Common myeloid progenitor, CD34-positive (primary cell): ENCODE measurements at regions not wholly inside any gene's neighbourhood (a gene's known extent, or its start where the extent isn't known, plus 50 kb on each side); places are given as distances from the start of the nearest gene placed in this dataset.

ENCODE experiments used
- CTCF ChIA-PET: fragments of 350-600 bp; sonication (Branson Sonifier 250); formaldehyde crosslinking; loops from one replicate; lab custom pipeline; 2021; ENCODE audit warnings: antibody characterized with exemption; lab: Charles Lee
- POLR2A ChIA-PET: fragments of 350-600 bp; sonication (Branson Sonifier 250); formaldehyde crosslinking; loops from one replicate; lab custom pipeline; 2021; ENCODE audit warnings: antibody characterized with exemption; lab: Charles Lee
- DNase-seq, 3 donors: peaks; one replicate each; pipeline versions ENCODE4 v3.0.0 to v3.0.0-alpha.2; 2013
- H3K27ac ChIP-seq, 2 experiments: 1 replicate in 1 of 2; 2 replicates in 1 of 2; pipeline ENCODE4 v1.7.0; 2013; ENCODE audit warnings: inconsistent platforms in 2 of 2, low read length in 2 of 2, mild to moderate bottlenecking in 2 of 2, low read depth in 1 of 2, moderate library complexity in 1 of 2; ENCODE audit not compliant: severe bottlenecking in 2 of 2, insufficient read depth in 1 of 2, poor library complexity in 1 of 2
- H3K27me3 ChIP-seq, 5 experiments: replicated peaks in 2 of 5; 1 replicate in 3 of 5; 2 replicates in 2 of 5; pipeline versions ENCODE4 v1.6.1 to v1.7.0; 2013; ENCODE audit warnings: low read length in 4 of 5, mild to moderate bottlenecking in 2 of 5, moderate library complexity in 2 of 5, inconsistent platforms in 1 of 5; ENCODE audit not compliant: insufficient read depth in 5 of 5, control insufficient read depth in 4 of 5
- H3K36me3 ChIP-seq, 4 experiments: 1 replicate in 2 of 4; 2 replicates in 2 of 4; pipeline versions ENCODE4 v1.6.1 to v1.7.0; 2013; ENCODE audit warnings: low read length in 3 of 4, control low read depth in 1 of 4, mild to moderate bottlenecking in 1 of 4; ENCODE audit not compliant: control insufficient read depth in 4 of 4, insufficient read depth in 4 of 4
- H3K4me1 ChIP-seq, 4 experiments: 1 replicate in 3 of 4; 2 replicates in 1 of 4; pipeline versions ENCODE4 v1.6.1 to v1.7.1; 2013; ENCODE audit warnings: low read length in 3 of 4, mild to moderate bottlenecking in 3 of 4, control low read depth in 1 of 4, inconsistent platforms in 1 of 4, moderate library complexity in 1 of 4; ENCODE audit not compliant: control insufficient read depth in 4 of 4, insufficient read depth in 4 of 4; ENCODE audit errors: control extremely low read depth in 1 of 4
- H3K4me3 ChIP-seq, 7 experiments: 1 replicate in 4 of 7; 2 replicates in 3 of 7; pipeline versions ENCODE4 v1.5.1 to v1.7.0; 2013; ENCODE audit warnings: mild to moderate bottlenecking in 7 of 7, low read length in 6 of 7, moderate library complexity in 6 of 7, inconsistent platforms in 2 of 7, low read depth in 2 of 7, control low read depth in 1 of 7; ENCODE audit not compliant: insufficient read depth in 4 of 7, control insufficient read depth in 1 of 7; ENCODE audit errors: extremely low read depth in 1 of 7
- H3K9me3 ChIP-seq, 5 experiments: 1 replicate in 4 of 5; 2 replicates in 1 of 5; pipeline versions ENCODE4 v1.6.1 to v1.7.1; 2013; ENCODE audit warnings: low read length in 4 of 5, mild to moderate bottlenecking in 2 of 5, inconsistent platforms in 1 of 5, low read depth in 1 of 5, moderate library complexity in 1 of 5; ENCODE audit not compliant: control insufficient read depth in 4 of 5, insufficient read depth in 2 of 5; ENCODE audit errors: control extremely low read depth in 1 of 5
- WGBS: methylation state at CpG from one replicate; pipeline ENCODE4 v1.1.5; 2013; ENCODE audit not compliant: insufficient coverage; 5-methylcytosine and 5-hydroxymethylcytosine counted together

GRCh38 chr12:73798523-73798922 lies 739.1 kb upstream of the ATXN7L3B start:
- H3K9me3 ChIP-seq = peaks cover 1 to 15% (median 6%) of the 10 kb centered on the region in 5 experiments
- H3K27ac ChIP-seq = no peak overlapping the region
- no peak overlapping the region for H3K4me3 ChIP-seq
- no peaks in the 10 kb centered on the region for H3K27me3 ChIP-seq
- ChIA-PET POLR2A (no interaction called here), CTCF (no interaction called here)
- no peak for DNase-seq
- no peaks in the 10 kb centered on the region for H3K36me3 ChIP-seq
- no peaks in the 10 kb centered on the region for H3K4me1 ChIP-seq

- POLR2A ChIA-PET = no interaction called here
- Histone ChIP-seq H3K4me3 (no peak overlapping the region), H3K27me3 (no peaks in the 10 kb centered on the region), H3K9me3 (no peaks in the 10 kb centered on the region), H3K36me3 (no peaks in the 10 kb centered on the region), H3K27ac (no peak overlapping the region), H3K4me1 (no peaks in the 10 kb centered on the region)
- CTCF ChIA-PET = no interaction called here
- no CpG with 5 or more reads among the region's 4 CpGs for WGBS
- DNase-seq = no peak
Observed at GRCh38 chr12:73815072-73815645, 722.5 kb upstream of the ATXN7L3B start.

- DNase-seq = no peak
- no CpG with 5 or more reads among the region's 2 CpGs for WGBS
- CTCF ChIA-PET = no interaction called here
- Histone ChIP-seq H3K27ac (no peak overlapping the region), H3K27me3 (no peaks in the 10 kb centered on the region), H3K4me1 (no peaks in the 10 kb centered on the region), H3K4me3 (no peak overlapping the region), H3K36me3 (no peaks in the 10 kb centered on the region), H3K9me3 (peaks cover 0 to 6% (median 0%) of the 10 kb centered on the region in 5 experiments)
- POLR2A ChIA-PET = no interaction called here
Observed at GRCh38 chr12:73817161-73817560, 720.5 kb upstream of the ATXN7L3B start.

GRCh38 chr12:73833746-73834145 lies 703.9 kb upstream of the ATXN7L3B start:
- no peaks in the 10 kb centered on the region for H3K36me3 ChIP-seq
- no peak for DNase-seq
- no peaks in the 10 kb centered on the region for H3K4me1 ChIP-seq
- ChIA-PET POLR2A (no interaction called here), CTCF (no interaction called here)
- peaks cover 0 to 3% (median 0%) of the 10 kb centered on the region in 5 experiments for H3K9me3 ChIP-seq
- no peak overlapping the region for H3K4me3 ChIP-seq
- H3K27ac ChIP-seq = no peak overlapping the region
- WGBS = no CpG with 5 or more reads among the region's 3 CpGs
- no peaks in the 10 kb centered on the region for H3K27me3 ChIP-seq

GRCh38 chr12:73841963-73842362 lies 695.7 kb upstream of the ATXN7L3B start:
- POLR2A ChIA-PET = no interaction called here
- CTCF ChIA-PET = no interaction called here
- Histone ChIP-seq H3K9me3 (no peaks in the 10 kb centered on the region), H3K4me1 (no peaks in the 10 kb centered on the region), H3K27ac (no peak overlapping the region), H3K4me3 (no peak overlapping the region), H3K36me3 (no peaks in the 10 kb centered on the region), H3K27me3 (no peaks in the 10 kb centered on the region)
- no peak for DNase-seq
- WGBS = 100% methylated on average over 2 of the region's 2 CpGs

- no peak for DNase-seq
- 100% methylated on average over 1 of the region's 2 CpGs for WGBS
- H3K4me3 ChIP-seq = no peak overlapping the region
- no peaks in the 10 kb centered on the region for H3K4me1 ChIP-seq
- no peaks in the 10 kb centered on the region for H3K27me3 ChIP-seq
- H3K36me3 ChIP-seq = no peaks in the 10 kb centered on the region
- no peak overlapping the region for H3K27ac ChIP-seq
- CTCF ChIA-PET = no interaction called here
- POLR2A ChIA-PET = no interaction called here
- H3K9me3 ChIP-seq = no peaks in the 10 kb centered on the region
Observed at GRCh38 chr12:73863546-73863945, 674.1 kb upstream of the ATXN7L3B start.

- ChIA-PET CTCF (no interaction called here), POLR2A (no interaction called here)
- Histone ChIP-seq H3K27ac (no peak overlapping the region), H3K36me3 (no peaks in the 10 kb centered on the region), H3K4me1 (no peaks in the 10 kb centered on the region), H3K4me3 (no peak overlapping the region), H3K27me3 (no peaks in the 10 kb centered on the region), H3K9me3 (no peaks in the 10 kb centered on the region)
- no CpG with 5 or more reads among the region's 1 CpG for WGBS
- no peak for DNase-seq
Observed at GRCh38 chr12:73867147-73867546, 670.5 kb upstream of the ATXN7L3B start.
